Esophagus squamous epithelium (tissue), 4 donors: ENCODE measurements at regions not wholly inside any gene's neighbourhood (a gene's known extent, or its start where the extent isn't known, plus 50 kb on each side); places are given as distances from the start of the nearest gene placed in this dataset.
"Not testable (repeated sequence)": the region's sequence is repeated elsewhere in the genome, so short reads cannot be mapped to it uniquely, and the experiment has no call there.

Experiments used
- POLR2A ChIP-seq, 4 donors: fragments of 450-650 bp; IDR thresholded peaks; one replicate each; pipeline ENCODE4 v1.6.1; 2017; ENCODE audit warnings: antibody characterized with exemption in 4 of 4, mild to moderate bottlenecking in 4 of 4, moderate library complexity in 3 of 4
- TF ChIP-seq, protein P1 (sequence below), 6 experiments: fragments of 450-650 bp in 4 of 6; fragments of 200-600 bp in 2 of 6; sonication (generic) in 2 of 6; IDR thresholded peaks; one replicate each; pipeline ENCODE4 v1.5.1; 2016 to 2019; ENCODE audit warnings: antibody characterized with exemption in 6 of 6, mild to moderate bottlenecking in 4 of 6, moderate library complexity in 4 of 6

DNA sequence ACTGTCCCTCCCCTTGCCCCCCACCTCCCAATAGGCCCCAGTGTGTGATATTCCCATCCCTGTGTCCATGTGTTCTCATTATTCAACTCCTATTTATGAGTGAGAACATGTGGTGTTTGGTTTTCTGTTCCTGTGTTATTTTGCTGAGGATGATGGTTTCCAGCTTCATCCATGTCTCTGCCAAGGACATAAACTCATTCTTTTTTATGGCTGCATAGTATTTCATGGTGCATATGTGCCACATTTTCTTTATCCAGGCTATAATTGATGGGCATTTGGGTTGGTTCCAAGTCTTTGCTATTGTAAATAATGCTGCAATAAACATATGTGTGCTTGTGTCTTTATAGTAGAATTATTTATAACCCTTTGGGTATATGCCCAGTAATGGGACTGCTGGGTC, 233.5 kb upstream of the MAF start:
- not testable (repeated sequence) for TF ChIP-seq POLR2A (IDR thresholded peaks at IDR 0.05)
- TF ChIP-seq, protein P1, sequence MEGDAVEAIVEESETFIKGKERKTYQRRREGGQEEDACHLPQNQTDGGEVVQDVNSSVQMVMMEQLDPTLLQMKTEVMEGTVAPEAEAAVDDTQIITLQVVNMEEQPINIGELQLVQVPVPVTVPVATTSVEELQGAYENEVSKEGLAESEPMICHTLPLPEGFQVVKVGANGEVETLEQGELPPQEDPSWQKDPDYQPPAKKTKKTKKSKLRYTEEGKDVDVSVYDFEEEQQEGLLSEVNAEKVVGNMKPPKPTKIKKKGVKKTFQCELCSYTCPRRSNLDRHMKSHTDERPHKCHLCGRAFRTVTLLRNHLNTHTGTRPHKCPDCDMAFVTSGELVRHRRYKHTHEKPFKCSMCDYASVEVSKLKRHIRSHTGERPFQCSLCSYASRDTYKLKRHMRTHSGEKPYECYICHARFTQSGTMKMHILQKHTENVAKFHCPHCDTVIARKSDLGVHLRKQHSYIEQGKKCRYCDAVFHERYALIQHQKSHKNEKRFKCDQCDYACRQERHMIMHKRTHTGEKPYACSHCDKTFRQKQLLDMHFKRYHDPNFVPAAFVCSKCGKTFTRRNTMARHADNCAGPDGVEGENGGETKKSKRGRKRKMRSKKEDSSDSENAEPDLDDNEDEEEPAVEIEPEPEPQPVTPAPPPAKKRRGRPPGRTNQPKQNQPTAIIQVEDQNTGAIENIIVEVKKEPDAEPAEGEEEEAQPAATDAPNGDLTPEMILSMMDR (IDR thresholded peaks at IDR 0.05): not testable (repeated sequence)
